GM12878 (cell line): ENCODE measurements at regions not wholly inside any gene's neighbourhood (a gene's known extent, or its start where the extent isn't known, plus 50 kb on each side); places are given as distances from the start of the nearest gene placed in this dataset.

ENCODE experiments used
- ATAC-seq: fragments of 200-7000 bp; cut with Tn5 transposase; 3 replicates; pipeline ENCODE4 v1.9.1; 2020; ENCODE audit warnings: mild to moderate bottlenecking, moderate library complexity
- BruUV-seq: library from RNA; stranded (reverse); fragments of 400-500 nt; replicated peaks from 2 replicates; lab custom pipeline; 2021; lab: Mats Ljungman, UMichigan
- CTCF ChIA-PET: fragments of 300-600 bp; sonication (Branson Sonifier 250); formaldehyde crosslinking; extraction: SDS; loops from one replicate; lab custom pipeline; 2021; ENCODE audit warnings: inconsistent platforms; lab: Yijun Ruan, JAX
- POLR2A ChIA-PET: fragments of 350-600 bp; formaldehyde crosslinking; extraction: SDS; loops from one replicate; lab custom pipeline; 2021; ENCODE audit warnings: inconsistent platforms; lab: Charles Lee
- RAD21 ChIA-PET: fragments of 300-600 bp; sonication (Branson Sonifier 250); formaldehyde crosslinking; loops from one replicate; lab custom pipeline; 2023; ENCODE audit warnings: antibody characterized with exemption; ENCODE audit not compliant: unreplicated experiment; lab: Charles Lee
- SMC1A ChIA-PET: fragments of 300-600 bp; sonication (Branson Sonifier 250); formaldehyde crosslinking; loops from one replicate; lab custom pipeline; 2023; ENCODE audit not compliant: unreplicated experiment, uncharacterized antibody; lab: Charles Lee
- DNase-seq: peaks from one replicate; pipeline ENCODE4 v3.0.0-alpha.2; 2011; ENCODE audit warnings: low read depth, low spot score
- FAIRE-seq: peaks from 3 replicates; lab custom pipeline; 2011; peaks lifted over from hg19 to GRCh38; lab: Jason Lieb, UNC
- H2AFZ ChIP-seq: 2 replicates; pipeline ENCODE4 v1.6.0; 2011; ENCODE audit warnings: low read depth, low read length, control low read depth; ENCODE audit not compliant: control insufficient read depth
- H3K27ac ChIP-seq: 2 replicates; pipeline ENCODE4 v1.5.1; 2011; ENCODE audit warnings: control low read depth; ENCODE audit not compliant: control insufficient read depth, insufficient read depth
- H3K27me3 ChIP-seq, 2 experiments: replicated peaks in 1 of 2; 2 replicates each; pipeline versions ENCODE4 v1.6.0 to v1.6.1; 2011; ENCODE audit warnings: low read length in 1 of 2; ENCODE audit not compliant: control insufficient read depth in 2 of 2, insufficient read depth in 2 of 2
- H3K36me3 ChIP-seq, 2 experiments: 2 replicates each; pipeline ENCODE4 v1.5.1; 2011; ENCODE audit warnings: low read length in 1 of 2; ENCODE audit not compliant: control insufficient read depth in 2 of 2, insufficient read depth in 2 of 2
- H3K4me1 ChIP-seq: 2 replicates; pipeline ENCODE4 v1.6.1; 2011; ENCODE audit warnings: mild to moderate bottlenecking, low read length, moderate library complexity, mixed read lengths; ENCODE audit not compliant: control insufficient read depth, insufficient read depth
- H3K4me2 ChIP-seq: 2 replicates; pipeline ENCODE4 v1.6.0; 2011; ENCODE audit warnings: control low read depth; ENCODE audit not compliant: control insufficient read depth, insufficient read depth
- H3K4me3 ChIP-seq: fragments of 200-600 bp; sonication (generic); 2 replicates; pipeline ENCODE4 v1.5.1; 2016
- H3K79me2 ChIP-seq: 2 replicates; pipeline ENCODE4 v1.6.0; 2011; ENCODE audit warnings: low read length; ENCODE audit not compliant: control insufficient read depth, insufficient read depth
- H3K9ac ChIP-seq: 2 replicates; pipeline ENCODE4 v1.8.0; 2011; ENCODE audit warnings: low read length, control low read depth, mixed read lengths; ENCODE audit not compliant: control insufficient read depth, insufficient read depth
- H3K9me3 ChIP-seq: replicated peaks from 3 replicates; pipeline ENCODE4 v1.5.1; 2011; ENCODE audit warnings: mild to moderate bottlenecking, low read length; ENCODE audit not compliant: control insufficient read depth, insufficient read depth
- H4K20me1 ChIP-seq: 2 replicates; pipeline ENCODE4 v1.6.0; 2011; ENCODE audit not compliant: control insufficient read depth, insufficient read depth
- BCL11A ChIP-seq: IDR thresholded peaks from 2 replicates; pipeline ENCODE4 v1.6.1; 2011; ENCODE audit warnings: low read depth, low read length
- DPF2 ChIP-seq: fragments of 450-650 bp; IDR thresholded peaks from 2 replicates; pipeline ENCODE4 v1.6.1; 2017; ENCODE audit warnings: mild to moderate bottlenecking
- FOS ChIP-seq: IDR thresholded peaks from 3 replicates; pipeline ENCODE4 v1.6.1; 2011; ENCODE audit warnings: borderline replicate concordance; ENCODE audit not compliant: insufficient read length; ENCODE audit errors: extremely low read depth
- MTA2 ChIP-seq: fragments of 450-650 bp; IDR thresholded peaks from 2 replicates; pipeline ENCODE4 v1.6.1; 2016; ENCODE audit warnings: low read depth, mild to moderate bottlenecking, moderate library complexity
- SRF ChIP-seq, 2 experiments: IDR thresholded peaks; 2 replicates each; pipeline ENCODE4 v1.6.1; 2011; ENCODE audit warnings: low read depth in 2 of 2, low read length in 2 of 2, mild to moderate bottlenecking in 1 of 2, moderate library complexity in 1 of 2
- SUPT20H ChIP-seq: IDR thresholded peaks from 2 replicates; pipeline ENCODE4 v1.6.1; 2011; ENCODE audit warnings: low read depth, mild to moderate bottlenecking, low read length, moderate library complexity, borderline replicate concordance; ENCODE audit not compliant: control insufficient read depth
- WGBS: methylation state at CpG from one replicate; pipeline ENCODE4 v1.1.6; 2016; ENCODE audit warnings: low lambda C conversion rate; ENCODE audit not compliant: insufficient replicate concordance, insufficient coverage; ENCODE audit errors: missing lambda C conversion rate; 5-methylcytosine and 5-hydroxymethylcytosine counted together
- in situ Hi-C: fragments of 300-500 bp; cut with MboI; formaldehyde crosslinking; loops from 9 replicates; pipeline ENCODE4 v1.14.3; 2018; ENCODE audit warnings: mixed read lengths
- intact Hi-C: fragments of 100-400 bp; cut with micrococcal nuclease; formaldehyde crosslinking; loops from one replicate; pipeline ENCODE4 v1.14.2; 2022; ENCODE audit not compliant: unreplicated experiment
- TF ChIP-seq, protein P1 (sequence below): fragments of 450-650 bp; IDR thresholded peaks from 2 replicates; pipeline ENCODE4 v1.6.1; 2016; ENCODE audit warnings: mild to moderate bottlenecking
- TF ChIP-seq, protein P2 (sequence below): fragments of 450-650 bp; IDR thresholded peaks from 2 replicates; pipeline ENCODE4 v1.6.1; 2017; ENCODE audit warnings: mild to moderate bottlenecking, low read depth, inconsistent platforms; ENCODE audit not compliant: poor library complexity, severe bottlenecking
- TF ChIP-seq, protein P3 (sequence below): fragments of 450-650 bp; IDR thresholded peaks from 2 replicates; pipeline ENCODE4 v1.6.1; 2018; ENCODE audit warnings: borderline replicate concordance, mild to moderate bottlenecking; ENCODE audit not compliant: partially characterized antibody
- TF ChIP-seq, protein P4 (sequence below): fragments of 450-650 bp; IDR thresholded peaks from 2 replicates; pipeline ENCODE4 v1.6.1; 2017; ENCODE audit warnings: mild to moderate bottlenecking, moderate library complexity

DNA sequence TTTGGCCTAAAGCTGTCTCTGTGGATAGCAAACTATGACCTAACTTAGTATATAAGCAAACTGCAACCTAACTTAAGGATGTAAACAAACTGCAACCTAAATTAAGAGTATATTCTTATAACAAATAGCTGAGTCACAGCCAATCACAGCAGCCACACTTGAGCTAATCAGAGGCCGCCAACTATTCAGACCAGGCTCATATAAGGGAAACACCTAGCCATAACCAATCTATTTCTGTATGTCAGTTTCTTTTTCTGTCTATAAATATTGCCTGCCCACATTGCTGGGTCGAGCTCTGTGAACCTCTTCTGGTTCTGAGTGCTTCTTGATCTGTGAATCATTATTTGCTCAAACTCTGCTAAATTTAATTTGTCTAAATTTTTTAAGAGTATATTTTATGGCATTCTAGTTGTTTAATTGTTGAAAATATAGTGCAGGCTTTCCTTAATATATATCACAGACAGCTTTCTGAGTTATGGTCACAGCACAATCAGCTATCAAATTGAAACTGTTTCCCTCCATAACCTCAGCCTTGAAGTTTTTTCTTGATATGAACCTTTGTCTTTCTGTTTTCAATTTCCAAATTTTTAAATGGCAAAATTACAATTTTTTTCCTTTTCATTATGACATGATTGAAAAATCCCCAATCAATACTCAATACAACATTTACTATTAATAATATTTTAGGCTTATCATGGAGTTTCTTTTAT lies 327.1 kb upstream of the NUDT12 start:
- FAIRE-seq (no peak), DNase-seq (peak; percentile 9), ATAC-seq (peak; percentile 98)
- 5% methylated on average over 2 of the region's 2 CpGs for WGBS
- H3K36me3 ChIP-seq = no peaks in the 10 kb centered on the region
- no peaks in the 10 kb centered on the region for H3K9me3 ChIP-seq
- POLR2A ChIA-PET = interaction anchor here (1.2 to 1.6 kb wide), 3 partner anchors 20 to 39 kb away, joined by 3 to 4 read pairs (median 4); no protein-coding TSS in a partner anchor
- no peak overlapping the region for H3K27ac ChIP-seq
- CTCF ChIA-PET = interaction anchor here (0.7 to 2.0 kb wide), 11 partner anchors 9 to 398 kb away, joined by 3 to 7 read pairs (median 3); no protein-coding TSS in a partner anchor
- RAD21 ChIA-PET = interaction anchor here (0.8 to 4.8 kb wide), 12 partner anchors 7 to 113 kb away, joined by 3 to 53 read pairs (median 3); no protein-coding TSS in a partner anchor
- no peak overlapping the region for H3K4me2 ChIP-seq
- SMC1A ChIA-PET = interaction anchor here (0.7 to 6.2 kb wide), 15 partner anchors 7 to 336 kb away, joined by 3 to 63 read pairs (median 4); no protein-coding TSS in a partner anchor
- H3K79me2 ChIP-seq = no peaks in the 10 kb centered on the region
- in situ Hi-C loops = no loop called here
- H3K27me3 ChIP-seq = no peaks in the 10 kb centered on the region
- H2AFZ ChIP-seq = no peak overlapping the region
- no peak overlapping the region for H3K9ac ChIP-seq
- H4K20me1 ChIP-seq = no peaks in the 10 kb centered on the region
- BruUV-seq = no TSS peak
- intact Hi-C loops = no loop called here
- H3K4me1 ChIP-seq = no peaks in the 10 kb centered on the region
- no peak overlapping the region for H3K4me3 ChIP-seq
- TF ChIP-seq, protein P1, sequence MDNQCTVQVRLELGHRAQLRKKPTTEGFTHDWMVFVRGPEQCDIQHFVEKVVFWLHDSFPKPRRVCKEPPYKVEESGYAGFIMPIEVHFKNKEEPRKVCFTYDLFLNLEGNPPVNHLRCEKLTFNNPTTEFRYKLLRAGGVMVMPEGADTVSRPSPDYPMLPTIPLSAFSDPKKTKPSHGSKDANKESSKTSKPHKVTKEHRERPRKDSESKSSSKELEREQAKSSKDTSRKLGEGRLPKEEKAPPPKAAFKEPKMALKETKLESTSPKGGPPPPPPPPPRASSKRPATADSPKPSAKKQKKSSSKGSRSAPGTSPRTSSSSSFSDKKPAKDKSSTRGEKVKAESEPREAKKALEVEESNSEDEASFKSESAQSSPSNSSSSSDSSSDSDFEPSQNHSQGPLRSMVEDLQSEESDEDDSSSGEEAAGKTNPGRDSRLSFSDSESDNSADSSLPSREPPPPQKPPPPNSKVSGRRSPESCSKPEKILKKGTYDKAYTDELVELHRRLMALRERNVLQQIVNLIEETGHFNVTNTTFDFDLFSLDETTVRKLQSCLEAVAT = no peak
- TF ChIP-seq BCL11A (0 out of 2 replicates have a peak, but pooled peaks have one; percentile 16), MTA2 (no peak), FOS (no peak), SRF (IDR thresholded peaks at IDR 0.05; ENCODE audit: low read depth in 2 of 2, low read length in 2 of 2) (0 out of 4 replicates have a peak, but pooled peaks of 1 of the 2 experiments have one; percentile 52), SUPT20H (no peak), DPF2 (no peak)
- TF ChIP-seq, protein P2, sequence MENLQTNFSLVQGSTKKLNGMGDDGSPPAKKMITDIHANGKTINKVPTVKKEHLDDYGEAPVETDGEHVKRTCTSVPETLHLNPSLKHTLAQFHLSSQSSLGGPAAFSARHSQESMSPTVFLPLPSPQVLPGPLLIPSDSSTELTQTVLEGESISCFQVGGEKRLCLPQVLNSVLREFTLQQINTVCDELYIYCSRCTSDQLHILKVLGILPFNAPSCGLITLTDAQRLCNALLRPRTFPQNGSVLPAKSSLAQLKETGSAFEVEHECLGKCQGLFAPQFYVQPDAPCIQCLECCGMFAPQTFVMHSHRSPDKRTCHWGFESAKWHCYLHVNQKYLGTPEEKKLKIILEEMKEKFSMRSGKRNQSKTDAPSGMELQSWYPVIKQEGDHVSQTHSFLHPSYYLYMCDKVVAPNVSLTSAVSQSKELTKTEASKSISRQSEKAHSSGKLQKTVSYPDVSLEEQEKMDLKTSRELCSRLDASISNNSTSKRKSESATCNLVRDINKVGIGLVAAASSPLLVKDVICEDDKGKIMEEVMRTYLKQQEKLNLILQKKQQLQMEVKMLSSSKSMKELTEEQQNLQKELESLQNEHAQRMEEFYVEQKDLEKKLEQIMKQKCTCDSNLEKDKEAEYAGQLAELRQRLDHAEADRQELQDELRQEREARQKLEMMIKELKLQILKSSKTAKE = no peak
- TF ChIP-seq, protein P3, sequence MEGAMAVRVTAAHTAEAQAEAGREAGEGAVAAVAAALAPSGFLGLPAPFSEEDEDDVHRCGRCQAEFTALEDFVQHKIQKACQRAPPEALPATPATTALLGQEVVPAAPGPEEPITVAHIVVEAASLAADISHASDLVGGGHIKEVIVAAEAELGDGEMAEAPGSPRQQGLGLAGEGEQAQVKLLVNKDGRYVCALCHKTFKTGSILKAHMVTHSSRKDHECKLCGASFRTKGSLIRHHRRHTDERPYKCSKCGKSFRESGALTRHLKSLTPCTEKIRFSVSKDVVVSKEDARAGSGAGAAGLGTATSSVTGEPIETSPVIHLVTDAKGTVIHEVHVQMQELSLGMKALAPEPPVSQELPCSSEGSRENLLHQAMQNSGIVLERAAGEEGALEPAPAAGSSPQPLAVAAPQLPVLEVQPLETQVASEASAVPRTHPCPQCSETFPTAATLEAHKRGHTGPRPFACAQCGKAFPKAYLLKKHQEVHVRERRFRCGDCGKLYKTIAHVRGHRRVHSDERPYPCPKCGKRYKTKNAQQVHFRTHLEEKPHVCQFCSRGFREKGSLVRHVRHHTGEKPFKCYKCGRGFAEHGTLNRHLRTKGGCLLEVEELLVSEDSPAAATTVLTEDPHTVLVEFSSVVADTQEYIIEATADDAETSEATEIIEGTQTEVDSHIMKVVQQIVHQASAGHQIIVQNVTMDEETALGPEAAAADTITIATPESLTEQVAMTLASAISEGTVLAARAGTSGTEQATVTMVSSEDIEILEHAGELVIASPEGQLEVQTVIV = no peak
- TF ChIP-seq, protein P4, sequence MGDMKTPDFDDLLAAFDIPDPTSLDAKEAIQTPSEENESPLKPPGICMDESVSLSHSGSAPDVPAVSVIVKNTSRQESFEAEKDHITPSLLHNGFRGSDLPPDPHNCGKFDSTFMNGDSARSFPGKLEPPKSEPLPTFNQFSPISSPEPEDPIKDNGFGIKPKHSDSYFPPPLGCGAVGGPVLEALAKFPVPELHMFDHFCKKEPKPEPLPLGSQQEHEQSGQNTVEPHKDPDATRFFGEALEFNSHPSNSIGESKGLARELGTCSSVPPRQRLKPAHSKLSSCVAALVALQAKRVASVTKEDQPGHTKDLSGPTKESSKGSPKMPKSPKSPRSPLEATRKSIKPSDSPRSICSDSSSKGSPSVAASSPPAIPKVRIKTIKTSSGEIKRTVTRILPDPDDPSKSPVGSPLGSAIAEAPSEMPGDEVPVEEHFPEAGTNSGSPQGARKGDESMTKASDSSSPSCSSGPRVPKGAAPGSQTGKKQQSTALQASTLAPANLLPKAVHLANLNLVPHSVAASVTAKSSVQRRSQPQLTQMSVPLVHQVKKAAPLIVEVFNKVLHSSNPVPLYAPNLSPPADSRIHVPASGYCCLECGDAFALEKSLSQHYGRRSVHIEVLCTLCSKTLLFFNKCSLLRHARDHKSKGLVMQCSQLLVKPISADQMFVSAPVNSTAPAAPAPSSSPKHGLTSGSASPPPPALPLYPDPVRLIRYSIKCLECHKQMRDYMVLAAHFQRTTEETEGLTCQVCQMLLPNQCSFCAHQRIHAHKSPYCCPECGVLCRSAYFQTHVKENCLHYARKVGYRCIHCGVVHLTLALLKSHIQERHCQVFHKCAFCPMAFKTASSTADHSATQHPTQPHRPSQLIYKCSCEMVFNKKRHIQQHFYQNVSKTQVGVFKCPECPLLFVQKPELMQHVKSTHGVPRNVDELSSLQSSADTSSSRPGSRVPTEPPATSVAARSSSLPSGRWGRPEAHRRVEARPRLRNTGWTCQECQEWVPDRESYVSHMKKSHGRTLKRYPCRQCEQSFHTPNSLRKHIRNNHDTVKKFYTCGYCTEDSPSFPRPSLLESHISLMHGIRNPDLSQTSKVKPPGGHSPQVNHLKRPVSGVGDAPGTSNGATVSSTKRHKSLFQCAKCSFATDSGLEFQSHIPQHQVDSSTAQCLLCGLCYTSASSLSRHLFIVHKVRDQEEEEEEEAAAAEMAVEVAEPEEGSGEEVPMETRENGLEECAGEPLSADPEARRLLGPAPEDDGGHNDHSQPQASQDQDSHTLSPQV = no peak
